Lower lobe of right lung (tissue), 2 donors: ENCODE measurements at regions not wholly inside any gene's neighbourhood (a gene's known extent, or its start where the extent isn't known, plus 50 kb on each side); places are given as distances from the start of the nearest gene placed in this dataset.
A peak's percentile ranks its signal among the peaks of the same experiment; 100 is the strongest.

Experiments used
- ATAC-seq, 2 donors: fragments of 200-7000 bp; cut with Tn5 transposase; one replicate each; pipeline ENCODE4 v1.9.1; 2020 to 2022; ENCODE audit warnings: mild to moderate bottlenecking in 2 of 2, moderate library complexity in 2 of 2
- DNase-seq: peaks from one replicate; pipeline ENCODE4 v3.0.0-alpha.2; 2020
- H3K27ac ChIP-seq: fragments of 200-600 bp; one replicate; pipeline ENCODE4 v1.8.0; 2022
- H3K27me3 ChIP-seq: fragments of 200-600 bp; one replicate; pipeline ENCODE4 v1.8.0; 2022; ENCODE audit warnings: low read depth
- H3K36me3 ChIP-seq: fragments of 200-600 bp; one replicate; pipeline ENCODE4 v1.8.0; 2022; ENCODE audit warnings: mild to moderate bottlenecking
- H3K4me1 ChIP-seq: fragments of 200-600 bp; one replicate; pipeline ENCODE4 v1.8.0; 2022
- H3K4me3 ChIP-seq: fragments of 200-600 bp; one replicate; pipeline ENCODE4 v1.8.0; 2022; ENCODE audit warnings: mild to moderate bottlenecking
- H3K9me3 ChIP-seq: fragments of 200-600 bp; one replicate; pipeline ENCODE4 v1.8.0; 2022
- intact Hi-C: fragments of 100-400 bp; cut with DNase I; formaldehyde crosslinking; loops from one replicate; pipeline ENCODE4 v1.11.0; 2022
- TF ChIP-seq, protein P1 (sequence below): fragments of 200-600 bp; IDR thresholded peaks from one replicate; pipeline ENCODE4 v1.8.0; 2022; ENCODE audit warnings: antibody characterized with exemption, mild to moderate bottlenecking
- donor health status: DM: no; HTN: yes; CAD: no; lungs with severe emphysema.

GRCh38 chr2:181252262-181253148, 204.7 kb upstream of the ITGA4 start:
- intact Hi-C loops: no loop called here
- TF ChIP-seq, protein P1, sequence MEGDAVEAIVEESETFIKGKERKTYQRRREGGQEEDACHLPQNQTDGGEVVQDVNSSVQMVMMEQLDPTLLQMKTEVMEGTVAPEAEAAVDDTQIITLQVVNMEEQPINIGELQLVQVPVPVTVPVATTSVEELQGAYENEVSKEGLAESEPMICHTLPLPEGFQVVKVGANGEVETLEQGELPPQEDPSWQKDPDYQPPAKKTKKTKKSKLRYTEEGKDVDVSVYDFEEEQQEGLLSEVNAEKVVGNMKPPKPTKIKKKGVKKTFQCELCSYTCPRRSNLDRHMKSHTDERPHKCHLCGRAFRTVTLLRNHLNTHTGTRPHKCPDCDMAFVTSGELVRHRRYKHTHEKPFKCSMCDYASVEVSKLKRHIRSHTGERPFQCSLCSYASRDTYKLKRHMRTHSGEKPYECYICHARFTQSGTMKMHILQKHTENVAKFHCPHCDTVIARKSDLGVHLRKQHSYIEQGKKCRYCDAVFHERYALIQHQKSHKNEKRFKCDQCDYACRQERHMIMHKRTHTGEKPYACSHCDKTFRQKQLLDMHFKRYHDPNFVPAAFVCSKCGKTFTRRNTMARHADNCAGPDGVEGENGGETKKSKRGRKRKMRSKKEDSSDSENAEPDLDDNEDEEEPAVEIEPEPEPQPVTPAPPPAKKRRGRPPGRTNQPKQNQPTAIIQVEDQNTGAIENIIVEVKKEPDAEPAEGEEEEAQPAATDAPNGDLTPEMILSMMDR: no peak

DNA sequence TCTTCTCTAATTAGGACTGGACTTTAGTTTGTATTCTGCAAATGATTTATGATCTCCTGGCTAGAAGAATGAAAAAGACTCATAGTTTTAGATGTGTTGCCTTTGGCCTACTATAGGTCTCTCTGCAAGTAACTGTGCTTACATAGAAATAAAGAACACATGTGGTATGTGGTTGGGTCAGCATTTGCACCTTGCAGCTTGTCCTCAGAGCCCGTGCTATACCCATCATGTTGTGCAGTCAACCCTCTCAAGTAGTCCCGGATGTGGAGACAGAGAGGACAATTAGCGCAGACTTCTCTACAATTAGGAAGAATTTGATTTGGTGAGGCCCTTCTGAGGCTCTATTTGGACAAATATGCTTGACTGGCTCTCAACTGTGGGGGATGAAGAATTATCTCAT, 203.7 kb upstream of the ITGA4 start:
- no peak for ATAC-seq
- TF ChIP-seq, protein P1: no peak
- H3K4me3 ChIP-seq: no peak overlapping the region
- H3K36me3 ChIP-seq: no peaks in the 10 kb centered on the region
- intact Hi-C loops: no loop called here
- H3K27me3 ChIP-seq: no peaks in the 10 kb centered on the region
- no peaks in the 10 kb centered on the region for H3K4me1 ChIP-seq
- DNase-seq: no peak
- no peak overlapping the region for H3K27ac ChIP-seq
- H3K9me3 ChIP-seq: no peaks in the 10 kb centered on the region

More at GRCh38 chr2:181252262-181253148, 204.7 kb upstream of the ITGA4 start:
- Histone ChIP-seq H3K27me3 (no peaks in the 10 kb centered on the region), H3K9me3 (no peaks in the 10 kb centered on the region), H3K4me3 (no peak overlapping the region), H3K27ac (no peak overlapping the region), H3K4me1 (no peaks in the 10 kb centered on the region), H3K36me3 (no peaks in the 10 kb centered on the region)
- DNase-seq: no peak
- peak; percentile 19 to 49 for ATAC-seq

GRCh38 chr2:181255651-181256050, 201.5 kb upstream of the ITGA4 start:
- DNase-seq (no peak), ATAC-seq (no peak)
- no peaks in the 10 kb centered on the region for H3K27me3 ChIP-seq
- no peak overlapping the region for H3K27ac ChIP-seq
- TF ChIP-seq, protein P1: no peak
- H3K9me3 ChIP-seq: no peaks in the 10 kb centered on the region
- no peak overlapping the region for H3K4me3 ChIP-seq
- no peaks in the 10 kb centered on the region for H3K36me3 ChIP-seq
- intact Hi-C loops: no loop called here
- H3K4me1 ChIP-seq: no peaks in the 10 kb centered on the region

DNA sequence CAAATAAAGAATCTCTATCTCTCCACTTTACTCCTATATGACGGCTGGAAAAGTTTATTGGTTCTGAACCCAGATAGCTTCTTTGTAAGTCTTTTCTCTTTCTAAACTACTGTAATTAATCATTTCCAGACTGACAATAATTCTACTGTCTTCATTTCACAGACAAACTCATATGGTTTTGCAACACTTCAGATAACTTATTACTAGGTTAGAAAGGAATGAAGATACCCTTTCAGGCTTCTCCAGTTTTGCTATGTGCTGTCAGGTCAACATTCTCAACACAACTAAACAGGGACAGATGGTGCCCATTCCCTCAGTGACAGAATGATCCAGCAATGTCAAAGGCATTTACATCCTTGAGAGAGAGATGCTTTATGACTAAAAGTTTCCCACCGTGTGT, 198.5 kb upstream of the ITGA4 start:
- Histone ChIP-seq H3K4me3 (no peak overlapping the region), H3K9me3 (no peaks in the 10 kb centered on the region), H3K4me1 (no peaks in the 10 kb centered on the region), H3K36me3 (no peaks in the 10 kb centered on the region), H3K27ac (no peak overlapping the region), H3K27me3 (no peaks in the 10 kb centered on the region)
- ATAC-seq: no peak
- no peak for DNase-seq
- intact Hi-C loops: no loop called here
- TF ChIP-seq, protein P1: no peak

- Histone ChIP-seq H3K4me3 (no peak overlapping the region), H3K27me3 (no peaks in the 10 kb centered on the region), H3K4me1 (no peaks in the 10 kb centered on the region), H3K36me3 (no peaks in the 10 kb centered on the region), H3K27ac (no peak overlapping the region), H3K9me3 (no peaks in the 10 kb centered on the region)
- ATAC-seq (no peak), DNase-seq (no peak)
- intact Hi-C loops: no loop called here
- TF ChIP-seq, protein P1: no peak
Measured at GRCh38 chr2:181262782-181263181, 194.4 kb upstream of the ITGA4 start.
